ENCODE measurements at regions not wholly inside any gene's neighbourhood (a gene's known extent, or its start where the extent isn't known, plus 50 kb on each side); places are given as distances from the start of the nearest gene placed in this dataset.

- Histone ChIP-seq H3K79me2 (ENCODE audit: insufficient read depth, low read length) (no peaks in the 10 kb centered on the region), H3K9ac (ENCODE audit: low read depth, low read length, poor library complexity, severe bottlenecking) (peak overlapping the region; percentile 48), H3K4me3 (ENCODE audit: low read length, poor library complexity, severe bottlenecking) (peak overlapping the region; percentile 33), H3F3A (ENCODE audit: low read depth) (peaks cover 4% of the 10 kb centered on the region; the same call in 1 of the 2 replicates), H3K36me3 (ENCODE audit: insufficient read depth, low read length) (no peaks in the 10 kb centered on the region), H3K9me3 (ENCODE audit: insufficient read depth, low read depth, low read length) (no peaks in the 10 kb centered on the region), H3K27me3 (ENCODE audit: insufficient read depth, low read length, poor library complexity, severe bottlenecking) (no peaks in the 10 kb centered on the region), H2AFZ (ENCODE audit: low read length) (peak overlapping the region; percentile 47; the same call in 1 of the 2 replicates), H4K20me1 (ENCODE audit: insufficient read depth, low read length, poor library complexity, severe bottlenecking) (no peaks in the 10 kb centered on the region), H3K4me2 (ENCODE audit: low read depth, low read length, poor library complexity, severe bottlenecking) (peak overlapping the region; percentile 68), H3K4me1 (ENCODE audit: insufficient read depth, low read length, poor library complexity, severe bottlenecking) (peaks cover 58% of the 10 kb centered on the region), H3K9me2 (replicated peaks; ENCODE audit: low read depth, low read length) (no peaks in the 10 kb centered on the region)
- TF ChIP-seq CTCF (conservative IDR thresholded peaks at IDR 0.05; ENCODE audit: low read length) (no peak), EZH2phosphoT487 (IDR thresholded peaks at IDR 0.05; ENCODE audit: borderline replicate concordance) (no peak)
Measured at GRCh38 chr12:66767536-66767935, 88.7 kb upstream of the GRIP1 start.

- TF ChIP-seq CTCF (conservative IDR thresholded peaks at IDR 0.05; ENCODE audit: low read length) (no peak), EZH2phosphoT487 (IDR thresholded peaks at IDR 0.05; ENCODE audit: borderline replicate concordance) (no peak)
- peak overlapping the region; percentile 48 for H3K9ac ChIP-seq (ENCODE audit: low read depth, low read length, poor library complexity, severe bottlenecking)
- H3K36me3 ChIP-seq (ENCODE audit: insufficient read depth, low read length): no peaks in the 10 kb centered on the region
- H3K9me2 ChIP-seq (replicated peaks; ENCODE audit: low read depth, low read length): no peaks in the 10 kb centered on the region
- peak overlapping the region; percentile 33 for H3K4me3 ChIP-seq (ENCODE audit: low read length, poor library complexity, severe bottlenecking)
- peaks cover 56% of the 10 kb centered on the region for H3K4me1 ChIP-seq (ENCODE audit: insufficient read depth, low read length, poor library complexity, severe bottlenecking)
- H3K27me3 ChIP-seq (ENCODE audit: insufficient read depth, low read length, poor library complexity, severe bottlenecking): no peaks in the 10 kb centered on the region
- H3F3A ChIP-seq (ENCODE audit: low read depth): peaks cover 4% of the 10 kb centered on the region; the same call in 1 of the 2 replicates
- H3K4me2 ChIP-seq (ENCODE audit: low read depth, low read length, poor library complexity, severe bottlenecking): peak overlapping the region; percentile 68
- H4K20me1 ChIP-seq (ENCODE audit: insufficient read depth, low read length, poor library complexity, severe bottlenecking): no peaks in the 10 kb centered on the region
- H2AFZ ChIP-seq (ENCODE audit: low read length): no peak overlapping the region; the same call in 1 of the 2 replicates
- no peaks in the 10 kb centered on the region for H3K9me3 ChIP-seq (ENCODE audit: insufficient read depth, low read depth, low read length)
- H3K79me2 ChIP-seq (ENCODE audit: insufficient read depth, low read length): no peaks in the 10 kb centered on the region
Measured at GRCh38 chr12:66768293-66768692, 89.4 kb upstream of the GRIP1 start.

- Histone ChIP-seq H3K27me3 (ENCODE audit: insufficient read depth, low read length, poor library complexity, severe bottlenecking) (no peaks in the 10 kb centered on the region), H3K4me3 (ENCODE audit: low read length, poor library complexity, severe bottlenecking) (no peak overlapping the region), H3F3A (ENCODE audit: low read depth) (0 out of 2 replicates have a peak, but pooled peaks cover 6% of the 10 kb centered on the region), H3K4me1 (ENCODE audit: insufficient read depth, low read length, poor library complexity, severe bottlenecking) (peaks cover 42% of the 10 kb centered on the region), H2AFZ (ENCODE audit: low read length) (no peak overlapping the region), H3K79me2 (ENCODE audit: insufficient read depth, low read length) (no peaks in the 10 kb centered on the region), H3K9ac (ENCODE audit: low read depth, low read length, poor library complexity, severe bottlenecking) (no peak overlapping the region), H3K4me2 (ENCODE audit: low read depth, low read length, poor library complexity, severe bottlenecking) (no peak overlapping the region), H4K20me1 (ENCODE audit: insufficient read depth, low read length, poor library complexity, severe bottlenecking) (no peaks in the 10 kb centered on the region), H3K9me3 (ENCODE audit: insufficient read depth, low read depth, low read length) (no peaks in the 10 kb centered on the region), H3K36me3 (ENCODE audit: insufficient read depth, low read length) (no peaks in the 10 kb centered on the region), H3K9me2 (replicated peaks; ENCODE audit: low read depth, low read length) (no peaks in the 10 kb centered on the region)
- no peak for TF ChIP-seq CTCF (conservative IDR thresholded peaks at IDR 0.05; ENCODE audit: low read length)
- TF ChIP-seq EZH2phosphoT487 (IDR thresholded peaks at IDR 0.05; ENCODE audit: borderline replicate concordance): no peak
Measured at GRCh38 chr12:66774929-66775328, 96.1 kb upstream of the GRIP1 start.

Measured in Loucy (cell line).